Breast epithelium (tissue), 3 donors: ENCODE measurements at regions not wholly inside any gene's neighbourhood (a gene's known extent, or its start where the extent isn't known, plus 50 kb on each side); places are given as distances from the start of the nearest gene placed in this dataset.

Experiments
- POLR2A ChIP-seq: fragments of 450-650 bp; IDR thresholded peaks from one replicate; pipeline ENCODE4 v1.6.1; 2016; ENCODE audit warnings: antibody characterized with exemption, mild to moderate bottlenecking, moderate library complexity
- POLR2AphosphoS5 ChIP-seq, 3 donors: sonication (generic); formaldehyde crosslinking; IDR thresholded peaks; one replicate each; pipeline ENCODE4 v1.6.1; 2017; ENCODE audit warnings: antibody characterized with exemption in 3 of 3
- TF ChIP-seq, protein P1 (sequence below), 3 donors: fragments of 450-650 bp; IDR thresholded peaks; one replicate each; pipeline ENCODE4 v1.5.1; 2016 to 2017; ENCODE audit warnings: antibody characterized with exemption in 3 of 3, mild to moderate bottlenecking in 3 of 3, moderate library complexity in 3 of 3

DNA sequence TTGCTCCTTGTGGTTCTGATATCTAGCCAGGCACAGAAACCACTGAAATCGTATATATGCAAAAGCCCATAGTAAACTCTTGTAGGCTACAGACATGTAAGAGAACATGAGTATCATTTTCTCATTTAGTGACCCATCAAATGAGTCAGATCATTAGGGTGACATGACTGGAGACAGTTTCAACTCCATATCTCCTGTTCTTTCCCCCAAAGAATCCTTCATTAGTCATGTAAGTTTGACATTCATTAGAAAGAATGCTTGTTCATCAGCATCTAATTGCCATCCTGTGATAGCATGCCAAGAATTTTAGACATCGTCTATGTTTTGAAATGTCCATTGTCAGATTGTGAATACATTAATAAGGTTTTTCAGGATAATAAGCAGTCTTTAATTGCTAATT is 264.9 kb upstream of the TPM1 start:
- TF ChIP-seq, protein P1, sequence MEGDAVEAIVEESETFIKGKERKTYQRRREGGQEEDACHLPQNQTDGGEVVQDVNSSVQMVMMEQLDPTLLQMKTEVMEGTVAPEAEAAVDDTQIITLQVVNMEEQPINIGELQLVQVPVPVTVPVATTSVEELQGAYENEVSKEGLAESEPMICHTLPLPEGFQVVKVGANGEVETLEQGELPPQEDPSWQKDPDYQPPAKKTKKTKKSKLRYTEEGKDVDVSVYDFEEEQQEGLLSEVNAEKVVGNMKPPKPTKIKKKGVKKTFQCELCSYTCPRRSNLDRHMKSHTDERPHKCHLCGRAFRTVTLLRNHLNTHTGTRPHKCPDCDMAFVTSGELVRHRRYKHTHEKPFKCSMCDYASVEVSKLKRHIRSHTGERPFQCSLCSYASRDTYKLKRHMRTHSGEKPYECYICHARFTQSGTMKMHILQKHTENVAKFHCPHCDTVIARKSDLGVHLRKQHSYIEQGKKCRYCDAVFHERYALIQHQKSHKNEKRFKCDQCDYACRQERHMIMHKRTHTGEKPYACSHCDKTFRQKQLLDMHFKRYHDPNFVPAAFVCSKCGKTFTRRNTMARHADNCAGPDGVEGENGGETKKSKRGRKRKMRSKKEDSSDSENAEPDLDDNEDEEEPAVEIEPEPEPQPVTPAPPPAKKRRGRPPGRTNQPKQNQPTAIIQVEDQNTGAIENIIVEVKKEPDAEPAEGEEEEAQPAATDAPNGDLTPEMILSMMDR (IDR thresholded peaks at IDR 0.05): no peak
- TF ChIP-seq POLR2A: no peak
- no peak for TF ChIP-seq POLR2AphosphoS5 (IDR thresholded peaks at IDR 0.05)
